T1000 (cell line): ENCODE measurements at regions not wholly inside any gene's neighbourhood (a gene's known extent, or its start where the extent isn't known, plus 50 kb on each side); places are given as distances from the start of the nearest gene placed in this dataset.
"Not testable (repeated sequence)": the region's sequence is repeated elsewhere in the genome, so short reads cannot be mapped to it uniquely, and the experiment has no call there.

Experiments
- DNase-seq: peaks from one replicate; lab custom pipeline; 2025; ENCODE audit warnings: mixed read lengths; lab: John Stamatoyannopoulos, UW

GRCh38 chr2:136324966-136325365 is 207.0 kb upstream of the CXCR4 start:
- no peak for DNase-seq

- no peak for DNase-seq
Measured at GRCh38 chr2:136323935-136324334, 206.0 kb upstream of the CXCR4 start.

- no peak for DNase-seq
Measured at GRCh38 chr2:136323195-136323594, 205.2 kb upstream of the CXCR4 start.

GRCh38 chr2:136322428-136322827 is 204.5 kb upstream of the CXCR4 start:
- no peak for DNase-seq

- DNase-seq: no peak
Measured at GRCh38 chr2:136319651-136320050, 201.7 kb upstream of the CXCR4 start.

GRCh38 chr2:136319237-136319636 is 201.3 kb upstream of the CXCR4 start:
- no peak for DNase-seq

- no peak for DNase-seq
Measured at GRCh38 chr2:136314240-136314639, 196.3 kb upstream of the CXCR4 start.

- DNase-seq: not testable (repeated sequence)
Measured at GRCh38 chr2:136312568-136312967, 194.6 kb upstream of the CXCR4 start.

GRCh38 chr2:136310797-136311603 is 193.1 kb upstream of the CXCR4 start:
- no peak for DNase-seq

- no peak for DNase-seq
Measured at GRCh38 chr2:136310005-136310495, 192.1 kb upstream of the CXCR4 start.

GRCh38 chr2:136308611-136309010 is 190.7 kb upstream of the CXCR4 start:
- DNase-seq: no peak

- DNase-seq: no peak
Measured at GRCh38 chr2:136306836-136307235, 188.9 kb upstream of the CXCR4 start.

- no peak for DNase-seq
Measured at GRCh38 chr2:136305517-136306192, 187.7 kb upstream of the CXCR4 start.

GRCh38 chr2:136301006-136301405 is 183.1 kb upstream of the CXCR4 start:
- DNase-seq: no peak

- no peak for DNase-seq
Measured at GRCh38 chr2:136298631-136299030, 180.7 kb upstream of the CXCR4 start.

- DNase-seq: no peak
Measured at GRCh38 chr2:136297994-136298393, 180.0 kb upstream of the CXCR4 start.

- no peak for DNase-seq
Measured at GRCh38 chr2:136297312-136297711, 179.4 kb upstream of the CXCR4 start.

GRCh38 chr2:136295168-136295567 is 177.2 kb upstream of the CXCR4 start:
- no peak for DNase-seq

GRCh38 chr2:136291871-136292270 is 173.9 kb upstream of the CXCR4 start:
- no peak for DNase-seq

- DNase-seq: no peak
Measured at GRCh38 chr2:136290326-136290725, 172.4 kb upstream of the CXCR4 start.

GRCh38 chr2:136288249-136288648 is 170.3 kb upstream of the CXCR4 start:
- DNase-seq: no peak

- DNase-seq: no peak
Measured at GRCh38 chr2:136286423-136286822, 168.5 kb upstream of the CXCR4 start.
